ENCODE measurements at regions not wholly inside any gene's neighbourhood (a gene's known extent, or its start where the extent isn't known, plus 50 kb on each side); places are given as distances from the start of the nearest gene placed in this dataset.
"Not testable (repeated sequence)": the region's sequence is repeated elsewhere in the genome, so short reads cannot be mapped to it uniquely, and the experiment has no call there.

DNA sequence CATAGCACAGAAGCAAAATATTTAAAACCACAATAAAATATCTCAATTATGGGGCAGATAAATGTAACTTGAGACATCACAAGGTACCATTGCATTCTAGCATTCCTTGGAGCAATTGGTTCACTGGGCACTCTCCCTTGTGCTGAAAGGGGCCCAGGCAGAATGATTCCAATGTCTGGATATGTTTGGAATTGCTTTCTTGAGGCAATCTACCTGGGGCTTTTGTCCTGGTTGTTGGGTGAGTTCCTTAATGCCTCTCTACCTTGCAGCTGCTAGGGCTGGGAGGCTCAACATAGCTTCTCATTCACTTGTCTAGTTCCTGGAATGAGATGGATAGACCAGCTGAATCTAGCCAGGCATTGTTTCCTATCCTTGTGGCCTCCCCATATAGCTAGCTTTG lies 539.6 kb upstream of the FSHR start:
- FAIRE-seq (no peak), DNase-seq (ENCODE audit: low read depth) (no peak)
- H3K79me2 ChIP-seq (ENCODE audit: insufficient read depth, low read length): no peaks in the 10 kb centered on the region
- no peak overlapping the region for H3K27ac ChIP-seq (ENCODE audit: low read depth, low read length)
- Mint-ChIP-seq H3K27ac (ENCODE audit: unreplicated experiment) (no peak overlapping the region), H3K36me3 (ENCODE audit: low read depth, unreplicated experiment) (no peaks in the 10 kb centered on the region), H3K4me3 (ENCODE audit: unreplicated experiment) (no peak overlapping the region), H3K4me1 (ENCODE audit: low read depth, unreplicated experiment) (no peaks in the 10 kb centered on the region), H3K9me3 (ENCODE audit: unreplicated experiment) (no peaks in the 10 kb centered on the region), H3K27me3 (ENCODE audit: low read depth, unreplicated experiment) (no peaks in the 10 kb centered on the region)
- H3K9ac ChIP-seq (ENCODE audit: low read length): no peak overlapping the region
- H3K36me3 ChIP-seq (ENCODE audit: insufficient read depth, low read length): no peaks in the 10 kb centered on the region
- no peak overlapping the region for H3K4me2 ChIP-seq (ENCODE audit: low read length)
- H3K4me3 ChIP-seq (ENCODE audit: insufficient read depth, low read depth, low read length): no peak overlapping the region
- TF ChIP-seq, protein P1, sequence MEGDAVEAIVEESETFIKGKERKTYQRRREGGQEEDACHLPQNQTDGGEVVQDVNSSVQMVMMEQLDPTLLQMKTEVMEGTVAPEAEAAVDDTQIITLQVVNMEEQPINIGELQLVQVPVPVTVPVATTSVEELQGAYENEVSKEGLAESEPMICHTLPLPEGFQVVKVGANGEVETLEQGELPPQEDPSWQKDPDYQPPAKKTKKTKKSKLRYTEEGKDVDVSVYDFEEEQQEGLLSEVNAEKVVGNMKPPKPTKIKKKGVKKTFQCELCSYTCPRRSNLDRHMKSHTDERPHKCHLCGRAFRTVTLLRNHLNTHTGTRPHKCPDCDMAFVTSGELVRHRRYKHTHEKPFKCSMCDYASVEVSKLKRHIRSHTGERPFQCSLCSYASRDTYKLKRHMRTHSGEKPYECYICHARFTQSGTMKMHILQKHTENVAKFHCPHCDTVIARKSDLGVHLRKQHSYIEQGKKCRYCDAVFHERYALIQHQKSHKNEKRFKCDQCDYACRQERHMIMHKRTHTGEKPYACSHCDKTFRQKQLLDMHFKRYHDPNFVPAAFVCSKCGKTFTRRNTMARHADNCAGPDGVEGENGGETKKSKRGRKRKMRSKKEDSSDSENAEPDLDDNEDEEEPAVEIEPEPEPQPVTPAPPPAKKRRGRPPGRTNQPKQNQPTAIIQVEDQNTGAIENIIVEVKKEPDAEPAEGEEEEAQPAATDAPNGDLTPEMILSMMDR (IDR thresholded peaks at IDR 0.05; ENCODE audit: insufficient read depth, low read depth, low read length): no peak
- TF ChIP-seq EZH2 (IDR thresholded peaks at IDR 0.05; ENCODE audit: insufficient read depth, low read length): no peak
- no peaks in the 10 kb centered on the region for H3K27me3 ChIP-seq (ENCODE audit: insufficient read depth, low read length)
- H3K9me3 ChIP-seq (ENCODE audit: insufficient read depth, low read depth, low read length): no peaks in the 10 kb centered on the region
- no peaks in the 10 kb centered on the region for H3K4me1 ChIP-seq (ENCODE audit: insufficient read depth, low read length)
- H4K20me1 ChIP-seq (ENCODE audit: insufficient read depth, low read length): no peaks in the 10 kb centered on the region
- H2AFZ ChIP-seq (ENCODE audit: low read depth, low read length): no peak overlapping the region

DNA sequence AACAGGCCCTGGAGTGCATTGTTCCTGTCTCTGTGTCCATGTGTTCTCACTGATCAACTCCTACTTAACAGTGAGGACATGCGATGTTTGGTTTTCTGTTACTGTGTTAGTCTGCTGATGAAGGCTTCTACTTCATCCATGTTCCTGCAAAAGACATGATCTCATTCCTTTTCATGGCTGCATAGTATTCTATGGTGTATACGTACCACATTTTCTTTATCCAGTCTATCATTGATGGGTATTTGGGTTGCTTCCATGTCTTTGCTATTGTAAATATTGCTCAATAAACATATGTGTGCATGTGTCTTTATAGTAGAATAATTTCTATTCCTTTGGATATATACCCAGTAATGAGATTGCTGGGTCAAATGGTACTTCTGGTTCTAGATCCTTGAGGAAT lies 537.7 kb upstream of the FSHR start:
- H3K4me1 Mint-ChIP-seq (ENCODE audit: low read depth, unreplicated experiment); H3K9me3 ChIP-seq (ENCODE audit: insufficient read depth, low read depth, low read length); H3K27ac Mint-ChIP-seq (ENCODE audit: unreplicated experiment); H3K79me2 ChIP-seq (ENCODE audit: insufficient read depth, low read length); H3K4me1 ChIP-seq (ENCODE audit: insufficient read depth, low read length); H3K27me3 Mint-ChIP-seq (ENCODE audit: low read depth, unreplicated experiment); H3K4me3 ChIP-seq (ENCODE audit: insufficient read depth, low read depth, low read length); FAIRE-seq; H3K27me3 ChIP-seq (ENCODE audit: insufficient read depth, low read length); H4K20me1 ChIP-seq (ENCODE audit: insufficient read depth, low read length); H3K36me3 ChIP-seq (ENCODE audit: insufficient read depth, low read length); DNase-seq (ENCODE audit: low read depth); H3K9me3 Mint-ChIP-seq (ENCODE audit: unreplicated experiment); H3K36me3 Mint-ChIP-seq (ENCODE audit: low read depth, unreplicated experiment); H3K4me3 Mint-ChIP-seq (ENCODE audit: unreplicated experiment); H3K9ac ChIP-seq (ENCODE audit: low read length); H3K4me2 ChIP-seq (ENCODE audit: low read length); H2AFZ ChIP-seq (ENCODE audit: low read depth, low read length); H3K27ac ChIP-seq (ENCODE audit: low read depth, low read length): not testable (repeated sequence)

- Histone ChIP-seq H3K27me3 (ENCODE audit: insufficient read depth, low read length) (no peaks in the 10 kb centered on the region), H3K27ac (ENCODE audit: low read depth, low read length) (no peak overlapping the region), H3K9ac (ENCODE audit: low read length) (no peak overlapping the region), H3K4me2 (ENCODE audit: low read length) (no peak overlapping the region), H3K4me1 (ENCODE audit: insufficient read depth, low read length) (no peaks in the 10 kb centered on the region), H4K20me1 (ENCODE audit: insufficient read depth, low read length) (no peaks in the 10 kb centered on the region), H3K36me3 (ENCODE audit: insufficient read depth, low read length) (no peaks in the 10 kb centered on the region), H3K4me3 (ENCODE audit: insufficient read depth, low read depth, low read length) (no peak overlapping the region), H3K79me2 (ENCODE audit: insufficient read depth, low read length) (no peaks in the 10 kb centered on the region), H3K9me3 (ENCODE audit: insufficient read depth, low read depth, low read length) (no peaks in the 10 kb centered on the region), H2AFZ (ENCODE audit: low read depth, low read length) (no peak overlapping the region)
- no peak overlapping the region for H3K27ac Mint-ChIP-seq (ENCODE audit: unreplicated experiment)
- FAIRE-seq (no peak), DNase-seq (ENCODE audit: low read depth) (no peak)
- no peaks in the 10 kb centered on the region for H3K36me3 Mint-ChIP-seq (ENCODE audit: low read depth, unreplicated experiment)
- no peaks in the 10 kb centered on the region for H3K4me1 Mint-ChIP-seq (ENCODE audit: low read depth, unreplicated experiment)
- H3K4me3 Mint-ChIP-seq (ENCODE audit: unreplicated experiment): no peak overlapping the region
- H3K27me3 Mint-ChIP-seq (ENCODE audit: low read depth, unreplicated experiment): no peaks in the 10 kb centered on the region
- no peaks in the 10 kb centered on the region for H3K9me3 Mint-ChIP-seq (ENCODE audit: unreplicated experiment)
- TF ChIP-seq EZH2 (IDR thresholded peaks at IDR 0.05; ENCODE audit: insufficient read depth, low read length): no peak
- TF ChIP-seq, protein P1 (IDR thresholded peaks at IDR 0.05; ENCODE audit: insufficient read depth, low read depth, low read length): peak; percentile 12
These were observed 533.6 kb upstream of the FSHR start for GRCh38 chr2:49687918-49688317.
